ENCODE measurements at regions not wholly inside any gene's neighbourhood (a gene's known extent, or its start where the extent isn't known, plus 50 kb on each side); places are given as distances from the start of the nearest gene placed in this dataset.

DNA sequence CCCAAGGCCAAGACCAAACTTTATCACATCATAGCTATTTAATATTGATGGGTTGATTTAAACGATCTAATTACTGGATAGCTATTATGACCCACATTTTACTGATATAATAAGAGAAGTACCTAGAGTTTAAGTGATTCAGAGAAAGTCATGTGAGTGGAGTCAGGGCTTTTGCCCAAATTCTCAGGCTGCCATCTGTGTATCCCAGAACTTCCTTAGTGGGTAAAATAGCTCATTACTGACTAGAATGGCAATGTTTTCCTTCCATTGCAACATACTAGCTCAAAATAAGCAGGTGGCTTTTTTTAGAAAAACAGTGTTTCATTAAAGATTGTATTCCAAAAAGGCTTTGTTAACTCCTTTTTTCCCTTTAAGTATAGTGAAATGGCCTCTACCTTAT, 113.9 kb upstream of the MAF start:
- TF ChIP-seq, protein P1, sequence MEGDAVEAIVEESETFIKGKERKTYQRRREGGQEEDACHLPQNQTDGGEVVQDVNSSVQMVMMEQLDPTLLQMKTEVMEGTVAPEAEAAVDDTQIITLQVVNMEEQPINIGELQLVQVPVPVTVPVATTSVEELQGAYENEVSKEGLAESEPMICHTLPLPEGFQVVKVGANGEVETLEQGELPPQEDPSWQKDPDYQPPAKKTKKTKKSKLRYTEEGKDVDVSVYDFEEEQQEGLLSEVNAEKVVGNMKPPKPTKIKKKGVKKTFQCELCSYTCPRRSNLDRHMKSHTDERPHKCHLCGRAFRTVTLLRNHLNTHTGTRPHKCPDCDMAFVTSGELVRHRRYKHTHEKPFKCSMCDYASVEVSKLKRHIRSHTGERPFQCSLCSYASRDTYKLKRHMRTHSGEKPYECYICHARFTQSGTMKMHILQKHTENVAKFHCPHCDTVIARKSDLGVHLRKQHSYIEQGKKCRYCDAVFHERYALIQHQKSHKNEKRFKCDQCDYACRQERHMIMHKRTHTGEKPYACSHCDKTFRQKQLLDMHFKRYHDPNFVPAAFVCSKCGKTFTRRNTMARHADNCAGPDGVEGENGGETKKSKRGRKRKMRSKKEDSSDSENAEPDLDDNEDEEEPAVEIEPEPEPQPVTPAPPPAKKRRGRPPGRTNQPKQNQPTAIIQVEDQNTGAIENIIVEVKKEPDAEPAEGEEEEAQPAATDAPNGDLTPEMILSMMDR (IDR thresholded peaks at IDR 0.05; ENCODE audit: low read depth, low read length) = no peak
- DNase-seq (ENCODE audit: low read depth in 2 of 2) = no peak
- H3K4me3 ChIP-seq (replicated peaks in 1 of 2; ENCODE audit: low read depth in 2 of 2, low read length in 2 of 2) = no peak overlapping the region

DNA sequence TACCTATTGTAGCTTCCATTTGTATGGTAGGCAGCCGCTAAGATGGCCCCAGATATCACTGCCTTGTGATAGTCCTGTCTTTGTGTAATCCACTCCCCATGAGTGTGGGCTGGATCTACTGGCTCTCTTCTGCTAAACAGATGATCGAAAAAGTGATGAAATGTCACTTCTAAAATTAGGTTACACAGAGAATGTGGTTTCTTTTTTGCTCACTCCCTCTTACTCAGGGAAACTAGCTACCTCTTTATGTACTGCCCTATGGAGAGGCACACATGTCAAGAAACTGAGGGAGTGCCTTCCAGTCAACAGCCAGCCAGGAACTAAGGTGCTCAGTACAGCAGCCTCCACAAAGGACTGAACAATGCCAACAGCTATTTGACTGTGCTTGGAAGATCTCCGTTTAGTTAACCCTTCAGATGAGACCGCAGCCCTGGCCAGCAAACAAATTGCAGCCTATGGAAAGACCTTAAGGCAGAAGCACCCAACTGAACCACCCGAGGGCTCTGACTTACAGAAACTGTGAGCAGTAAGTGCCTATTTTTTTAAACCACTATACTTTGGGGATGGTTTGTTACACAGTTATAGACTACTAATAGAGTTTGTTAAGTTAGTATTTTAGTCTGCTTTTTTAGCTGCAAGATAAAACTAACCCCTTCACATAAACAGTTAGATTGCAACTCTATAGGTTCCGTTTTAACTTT, 113.2 kb upstream of the MAF start:
- H3K4me3 ChIP-seq (replicated peaks in 1 of 2; ENCODE audit: low read depth in 2 of 2, low read length in 2 of 2) = no peak overlapping the region
- no peak for DNase-seq (ENCODE audit: low read depth in 2 of 2)
- TF ChIP-seq, protein P1 (IDR thresholded peaks at IDR 0.05; ENCODE audit: low read depth, low read length) = no peak

DNA sequence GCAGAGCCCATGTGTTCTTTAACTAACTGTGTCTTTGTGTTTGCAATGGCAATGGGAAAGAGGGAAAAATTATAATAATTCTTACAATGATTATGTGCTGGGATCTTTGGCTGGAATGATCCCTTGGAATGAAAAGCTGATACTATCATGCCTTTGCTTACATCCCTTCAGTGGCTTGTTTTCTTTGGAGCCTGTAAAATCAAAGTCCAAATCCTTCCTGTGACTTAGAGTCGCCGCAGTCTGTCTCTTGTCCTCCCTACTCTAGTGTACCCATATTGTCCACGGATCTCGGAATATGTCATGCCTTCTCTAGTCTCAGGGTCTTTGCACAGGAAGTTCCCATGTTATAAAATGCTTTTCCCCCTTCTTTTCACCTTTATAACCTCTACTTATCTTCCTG, 111.7 kb upstream of the MAF start:
- TF ChIP-seq, protein P1 (IDR thresholded peaks at IDR 0.05; ENCODE audit: low read depth, low read length) = no peak
- no peak for DNase-seq (ENCODE audit: low read depth in 2 of 2)
- H3K4me3 ChIP-seq (replicated peaks in 1 of 2; ENCODE audit: low read depth in 2 of 2, low read length in 2 of 2) = no peak overlapping the region

DNA sequence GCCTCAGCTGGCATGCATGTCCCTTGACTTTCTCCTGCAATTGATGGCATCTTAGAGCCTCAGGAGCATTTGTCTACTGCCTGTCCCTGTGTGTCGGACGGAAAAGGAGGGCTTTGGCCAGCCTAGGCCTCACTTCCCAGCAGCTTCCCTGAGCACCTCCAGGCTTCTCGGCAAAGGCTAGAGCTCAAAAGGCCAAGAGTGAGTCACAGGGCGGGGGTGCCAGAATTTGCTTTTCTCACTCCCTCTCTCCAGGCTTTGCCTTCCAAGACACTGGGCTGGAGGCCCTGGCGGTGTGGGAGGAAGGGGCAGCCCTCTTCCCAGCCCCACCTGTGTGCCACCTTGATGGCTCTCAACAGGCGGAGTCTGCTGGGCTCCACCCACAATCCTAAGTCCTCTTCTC, 107.3 kb upstream of the MAF start:
- TF ChIP-seq, protein P1 (IDR thresholded peaks at IDR 0.05; ENCODE audit: low read depth, low read length) = no peak
- DNase-seq (ENCODE audit: low read depth in 2 of 2) = peak; percentile 40 to 48
- H3K4me3 ChIP-seq (replicated peaks in 1 of 2; ENCODE audit: low read depth in 2 of 2, low read length in 2 of 2) = no peak overlapping the region

DNA sequence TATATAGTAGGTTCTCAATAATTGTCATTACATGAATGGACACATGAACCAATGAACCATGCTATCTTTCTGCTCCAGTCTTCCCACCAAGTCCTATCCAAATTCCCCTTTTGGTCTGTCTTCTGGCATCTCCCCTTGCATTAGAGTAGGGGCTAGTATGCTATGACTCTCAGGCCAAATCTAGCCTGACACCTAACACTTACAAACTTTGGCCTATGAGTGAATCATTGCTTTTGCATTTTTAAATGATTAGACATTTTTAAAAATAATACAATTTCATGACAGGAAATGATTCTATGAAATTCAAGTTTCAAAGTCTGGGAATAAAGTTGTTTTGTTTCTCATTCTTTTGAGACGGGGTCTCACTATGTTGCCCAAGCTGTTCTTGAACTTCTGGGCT, 102.5 kb upstream of the MAF start:
- DNase-seq (ENCODE audit: low read depth in 2 of 2) = peak in 1 of 2 donors; percentile 51

DNA sequence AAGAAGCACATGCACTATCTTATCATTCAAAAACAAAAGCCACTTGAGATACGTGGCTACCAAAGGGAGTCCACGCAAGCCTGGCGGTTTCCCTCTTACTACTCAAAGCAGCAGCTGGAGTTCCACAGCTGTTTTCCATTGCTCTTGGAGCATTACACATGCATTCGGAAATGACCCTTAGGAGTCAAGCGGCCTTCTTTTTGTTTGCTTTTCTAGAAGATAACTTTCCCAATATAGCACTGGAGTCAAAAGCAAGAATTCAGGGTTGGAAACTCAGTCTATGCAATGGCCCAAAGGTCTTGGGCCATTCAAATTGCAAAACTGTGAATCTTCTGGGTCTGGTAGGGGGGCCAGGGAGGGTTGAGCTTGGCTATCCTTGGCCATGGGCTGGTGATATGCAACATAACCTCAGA, 97.8 kb upstream of the MAF start:
- DNase-seq (ENCODE audit: low read depth in 2 of 2) = peak; percentile 56 to 76
- TF ChIP-seq, protein P1 (IDR thresholded peaks at IDR 0.05; ENCODE audit: low read depth, low read length) = no peak
- H3K4me3 ChIP-seq (replicated peaks in 1 of 2; ENCODE audit: low read depth in 2 of 2, low read length in 2 of 2) = no peak overlapping the region

More for the DNA sequence above, 102.5 kb upstream of the MAF start:
- H3K4me3 ChIP-seq (replicated peaks in 1 of 2; ENCODE audit: low read depth in 2 of 2, low read length in 2 of 2) = no peak overlapping the region
- TF ChIP-seq, protein P1 (IDR thresholded peaks at IDR 0.05; ENCODE audit: low read depth, low read length) = no peak
